Activated naive CD8-positive, alpha-beta T cell treated with anti-CD3 and anti-CD28 coated beads for 36 hours (primary cell): ENCODE measurements at regions not wholly inside any gene's neighbourhood (a gene's known extent, or its start where the extent isn't known, plus 50 kb on each side); places are given as distances from the start of the nearest gene placed in this dataset.

ENCODE experiments used
- DNase-seq: peaks from one replicate; pipeline ENCODE4 v3.0.0; 2021
- H3K27ac Mint-ChIP-seq: one replicate; pipeline ENCODE4 v1.8.0; 2022; ENCODE audit warnings: mild to moderate bottlenecking, moderate library complexity, mixed read lengths
- H3K27me3 Mint-ChIP-seq: one replicate; pipeline ENCODE4 v1.8.0; 2022; ENCODE audit warnings: mild to moderate bottlenecking, mixed read lengths
- H3K36me3 Mint-ChIP-seq: one replicate; pipeline ENCODE4 v1.8.0; 2021; ENCODE audit warnings: mild to moderate bottlenecking, mixed read lengths
- H3K4me1 Mint-ChIP-seq: one replicate; pipeline ENCODE4 v1.8.0; 2021; ENCODE audit warnings: mixed read lengths
- H3K4me3 Mint-ChIP-seq: one replicate; pipeline ENCODE4 v1.8.0; 2022; ENCODE audit warnings: mild to moderate bottlenecking, moderate library complexity, mixed read lengths
- H3K9me3 Mint-ChIP-seq: one replicate; pipeline ENCODE4 v1.8.0; 2022; ENCODE audit warnings: mixed read lengths

DNA sequence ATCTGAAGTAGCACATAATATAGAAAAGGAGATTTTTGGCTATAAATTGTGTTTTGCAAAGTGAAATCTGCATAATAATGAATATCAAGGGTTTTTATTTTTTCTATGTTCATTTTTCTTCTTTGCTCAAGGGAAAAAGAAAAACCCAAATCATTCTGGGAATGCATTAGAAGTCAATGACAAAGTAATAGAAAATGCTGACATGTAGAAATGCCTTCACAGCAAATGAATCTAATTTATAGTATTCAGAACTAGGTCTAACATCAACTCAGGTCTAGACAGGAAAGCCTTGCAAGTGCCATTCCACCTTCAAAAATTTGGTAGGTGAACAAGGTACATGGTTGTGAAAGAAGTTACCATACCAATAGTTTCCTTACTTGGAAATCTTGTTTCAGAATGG, 831.5 kb upstream of the CELF4 start:
- Mint-ChIP-seq H3K4me1 (no peaks in the 10 kb centered on the region), H3K36me3 (no peaks in the 10 kb centered on the region), H3K9me3 (no peaks in the 10 kb centered on the region), H3K27ac (no peak overlapping the region), H3K27me3 (no peaks in the 10 kb centered on the region), H3K4me3 (no peak overlapping the region)
- no peak for DNase-seq

GRCh38 chr18:38386146-38386545, 820.5 kb upstream of the CELF4 start:
- no peaks in the 10 kb centered on the region for H3K27me3 Mint-ChIP-seq
- DNase-seq: no peak
- no peaks in the 10 kb centered on the region for H3K9me3 Mint-ChIP-seq
- H3K27ac Mint-ChIP-seq: no peak overlapping the region
- H3K36me3 Mint-ChIP-seq: no peaks in the 10 kb centered on the region
- H3K4me3 Mint-ChIP-seq: no peak overlapping the region
- H3K4me1 Mint-ChIP-seq: no peaks in the 10 kb centered on the region

DNA sequence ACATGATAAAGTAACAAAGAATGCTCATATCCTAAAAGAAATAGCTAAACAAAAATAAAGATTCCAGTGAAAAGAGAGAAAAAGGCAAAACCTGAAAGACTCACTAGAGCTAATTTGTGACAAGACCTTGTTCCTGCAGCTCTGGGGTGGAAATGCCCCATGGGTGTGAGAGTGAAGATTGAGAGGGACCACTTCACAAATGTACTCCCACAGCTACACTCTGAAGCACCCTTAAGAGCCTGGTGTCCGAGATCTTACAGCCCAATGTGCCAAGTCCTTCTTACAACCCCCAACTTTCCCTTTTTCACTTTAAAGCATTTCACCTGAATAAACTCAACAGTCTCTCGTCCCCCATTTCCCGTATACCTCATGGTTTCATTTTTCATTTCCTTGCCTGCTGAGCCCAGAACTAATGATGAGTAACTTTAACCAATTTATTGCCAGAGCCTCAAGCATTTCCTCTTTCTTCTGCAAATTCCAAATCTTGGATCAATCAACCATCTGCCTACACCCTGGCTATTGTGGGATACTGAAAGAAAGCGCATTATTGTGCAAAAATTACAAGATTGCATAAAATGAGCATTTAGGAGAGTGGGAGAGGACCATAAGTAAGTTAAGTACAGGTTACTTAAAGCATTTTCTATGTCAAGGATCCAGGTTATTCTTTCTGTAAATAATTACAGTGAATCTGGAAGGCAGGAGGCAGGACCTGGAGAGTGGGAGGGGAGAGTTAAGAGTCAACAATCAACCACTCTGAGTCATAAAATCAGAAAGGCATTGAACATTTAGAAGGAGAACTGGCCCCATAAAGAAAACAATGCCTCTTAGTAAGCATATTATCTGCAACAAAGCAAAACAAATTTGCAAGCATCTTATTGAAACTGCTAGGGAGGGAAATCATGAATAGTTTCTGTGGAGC, 804.4 kb upstream of the CELF4 start:
- Mint-ChIP-seq H3K27me3 (peaks cover 5% of the 10 kb centered on the region), H3K27ac (peak overlapping the region; percentile 46), H3K9me3 (no peaks in the 10 kb centered on the region), H3K4me1 (peaks cover 8% of the 10 kb centered on the region), H3K4me3 (no peak overlapping the region), H3K36me3 (no peaks in the 10 kb centered on the region)
- DNase-seq: no peak

GRCh38 chr18:38368886-38369285, 803.3 kb upstream of the CELF4 start:
- Mint-ChIP-seq H3K9me3 (no peaks in the 10 kb centered on the region), H3K27me3 (peaks cover 5% of the 10 kb centered on the region), H3K4me1 (peaks cover 8% of the 10 kb centered on the region), H3K4me3 (no peak overlapping the region), H3K27ac (no peak overlapping the region), H3K36me3 (no peaks in the 10 kb centered on the region)
- DNase-seq: no peak

DNA sequence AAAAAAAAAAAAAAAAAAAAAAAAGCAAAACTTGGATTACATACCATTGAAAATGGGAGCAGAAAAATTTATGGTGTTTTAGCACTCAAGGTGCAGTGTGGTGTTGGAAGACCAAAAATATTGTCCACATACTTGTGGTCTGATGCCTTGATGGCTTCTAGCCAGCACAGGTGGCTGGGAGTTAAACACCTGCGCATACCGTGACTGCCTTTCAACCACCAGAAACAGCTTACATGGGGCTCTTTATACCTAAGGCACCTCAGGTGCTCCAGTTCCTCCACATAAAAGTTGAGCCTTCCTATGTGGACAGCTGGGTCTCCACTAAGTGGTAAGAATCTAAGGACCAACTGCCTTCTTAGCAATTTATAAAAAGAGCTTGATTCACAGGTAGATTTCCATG, 802.6 kb upstream of the CELF4 start:
- Mint-ChIP-seq H3K27ac (no peak overlapping the region), H3K4me3 (no peak overlapping the region), H3K9me3 (no peaks in the 10 kb centered on the region), H3K36me3 (no peaks in the 10 kb centered on the region), H3K4me1 (peaks cover 8% of the 10 kb centered on the region), H3K27me3 (peaks cover 5% of the 10 kb centered on the region)
- DNase-seq: no peak

DNA sequence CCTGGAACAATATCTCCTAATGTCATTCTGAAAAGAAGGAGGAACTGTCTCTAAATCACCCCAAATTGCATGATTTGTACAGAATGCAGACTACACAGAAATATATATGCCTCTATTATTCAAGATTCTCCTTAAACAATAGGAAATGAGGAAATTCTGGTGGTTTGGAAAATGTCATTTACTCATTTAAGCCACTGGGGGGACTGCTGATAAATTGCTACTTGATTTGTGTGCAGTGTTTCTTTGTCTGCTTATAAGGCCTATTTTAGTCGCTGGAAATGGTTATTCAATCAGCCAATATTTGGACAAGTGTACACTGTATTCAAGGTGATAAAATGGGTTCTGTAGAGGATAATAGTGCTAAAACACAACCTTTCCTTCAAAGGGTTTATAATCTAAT, 801.9 kb upstream of the CELF4 start:
- Mint-ChIP-seq H3K4me1 (peaks cover 8% of the 10 kb centered on the region), H3K27ac (no peak overlapping the region), H3K27me3 (peaks cover 5% of the 10 kb centered on the region), H3K36me3 (no peaks in the 10 kb centered on the region), H3K4me3 (no peak overlapping the region), H3K9me3 (no peaks in the 10 kb centered on the region)
- no peak for DNase-seq

GRCh38 chr18:38362286-38362792, 796.7 kb upstream of the CELF4 start:
- Mint-ChIP-seq H3K36me3 (no peaks in the 10 kb centered on the region), H3K27ac (no peak overlapping the region), H3K9me3 (no peaks in the 10 kb centered on the region), H3K4me1 (no peaks in the 10 kb centered on the region), H3K27me3 (no peaks in the 10 kb centered on the region), H3K4me3 (no peak overlapping the region)
- DNase-seq: no peak

DNA sequence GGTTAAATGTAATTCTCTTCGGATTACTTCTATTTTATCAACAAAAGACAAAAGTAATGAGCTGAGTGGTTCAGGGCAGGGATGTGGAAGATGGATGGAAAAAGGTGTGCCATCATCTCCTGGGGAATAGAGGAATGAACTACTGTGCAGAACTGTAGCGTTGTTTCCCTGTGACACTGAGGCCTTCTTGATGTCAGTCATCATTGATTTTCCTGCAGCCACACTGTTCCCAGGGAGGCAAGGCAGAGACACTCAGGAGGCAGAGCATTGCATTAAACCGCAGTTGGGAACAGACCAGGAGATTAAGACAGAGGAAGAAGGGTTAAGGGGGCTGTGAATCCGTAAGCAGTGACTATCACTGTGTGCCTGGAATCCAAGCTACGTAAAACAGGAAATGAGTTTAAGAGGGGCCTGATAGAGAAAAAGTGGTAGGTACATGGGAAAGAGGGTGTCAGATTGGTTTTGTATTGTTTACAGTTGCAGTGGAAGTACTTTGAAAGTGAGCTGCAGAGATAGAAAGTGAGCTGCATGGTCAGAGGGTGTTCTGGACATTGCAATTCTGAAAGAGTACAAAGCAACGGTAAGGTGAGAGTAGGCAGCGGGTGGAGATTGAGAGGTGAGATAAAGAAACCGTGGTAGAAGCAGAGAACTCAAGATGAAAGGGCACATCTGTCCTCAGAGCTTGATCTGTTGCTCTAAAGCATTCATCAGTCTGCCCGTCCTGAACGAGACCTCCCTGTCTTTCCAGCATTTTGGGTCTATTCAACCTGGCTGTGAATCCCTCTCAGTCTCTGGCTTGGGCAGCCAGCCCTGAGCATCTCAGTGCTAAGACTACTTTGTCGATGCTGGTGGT, 793.4 kb upstream of the CELF4 start:
- no peaks in the 10 kb centered on the region for H3K27me3 Mint-ChIP-seq
- H3K4me3 Mint-ChIP-seq: no peak overlapping the region
- no peak for DNase-seq
- no peaks in the 10 kb centered on the region for H3K4me1 Mint-ChIP-seq
- no peaks in the 10 kb centered on the region for H3K9me3 Mint-ChIP-seq
- H3K27ac Mint-ChIP-seq: no peak overlapping the region
- no peaks in the 10 kb centered on the region for H3K36me3 Mint-ChIP-seq

GRCh38 chr18:38353149-38353548, 787.6 kb upstream of the CELF4 start:
- H3K4me1 Mint-ChIP-seq: no peaks in the 10 kb centered on the region
- H3K27me3 Mint-ChIP-seq: no peaks in the 10 kb centered on the region

GRCh38 chr18:38350141-38350540, 784.5 kb upstream of the CELF4 start:
- H3K9me3 Mint-ChIP-seq: no peaks in the 10 kb centered on the region
- no peak for DNase-seq
- H3K36me3 Mint-ChIP-seq: no peaks in the 10 kb centered on the region
- H3K4me1 Mint-ChIP-seq: no peaks in the 10 kb centered on the region
- H3K27ac Mint-ChIP-seq: no peak overlapping the region
- no peak overlapping the region for H3K4me3 Mint-ChIP-seq
- no peaks in the 10 kb centered on the region for H3K27me3 Mint-ChIP-seq

More at GRCh38 chr18:38353149-38353548, 787.6 kb upstream of the CELF4 start:
- Mint-ChIP-seq H3K9me3 (no peaks in the 10 kb centered on the region), H3K36me3 (no peaks in the 10 kb centered on the region), H3K4me3 (no peak overlapping the region), H3K27ac (no peak overlapping the region)
- no peak for DNase-seq

DNA sequence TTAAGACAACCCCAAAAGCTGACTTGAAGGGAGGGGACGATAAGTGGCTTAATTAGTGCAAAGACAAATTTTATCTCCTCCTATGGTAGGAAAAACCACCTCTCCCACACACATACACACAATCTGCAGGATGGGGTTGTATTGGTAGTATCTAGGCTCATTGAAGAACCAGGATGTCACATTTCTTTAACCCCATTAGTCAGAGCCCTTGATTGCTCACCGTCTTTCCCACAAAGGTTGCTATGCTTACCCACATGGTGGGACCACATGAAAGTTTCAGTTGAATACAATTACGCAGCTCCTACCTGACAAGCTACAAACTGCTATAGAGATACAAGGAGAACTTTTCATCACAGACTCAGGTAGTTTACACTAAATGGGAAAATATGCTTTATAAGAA, 765.0 kb upstream of the CELF4 start:
- Mint-ChIP-seq H3K36me3 (no peaks in the 10 kb centered on the region), H3K27me3 (no peaks in the 10 kb centered on the region), H3K4me3 (no peak overlapping the region), H3K4me1 (peaks cover 3% of the 10 kb centered on the region), H3K9me3 (no peaks in the 10 kb centered on the region), H3K27ac (no peak overlapping the region)
- peak; percentile 2 for DNase-seq

GRCh38 chr18:38329145-38329544, 763.5 kb upstream of the CELF4 start:
- H3K36me3 Mint-ChIP-seq: no peaks in the 10 kb centered on the region
- H3K27ac Mint-ChIP-seq: no peak overlapping the region
- H3K4me3 Mint-ChIP-seq: no peak overlapping the region
- no peaks in the 10 kb centered on the region for H3K27me3 Mint-ChIP-seq
- H3K4me1 Mint-ChIP-seq: peaks cover 3% of the 10 kb centered on the region
- H3K9me3 Mint-ChIP-seq: no peaks in the 10 kb centered on the region
- DNase-seq: no peak

- Mint-ChIP-seq H3K27me3 (no peaks in the 10 kb centered on the region), H3K4me1 (no peaks in the 10 kb centered on the region)
These were observed 756.6 kb upstream of the CELF4 start for GRCh38 chr18:38322206-38322605.

DNA sequence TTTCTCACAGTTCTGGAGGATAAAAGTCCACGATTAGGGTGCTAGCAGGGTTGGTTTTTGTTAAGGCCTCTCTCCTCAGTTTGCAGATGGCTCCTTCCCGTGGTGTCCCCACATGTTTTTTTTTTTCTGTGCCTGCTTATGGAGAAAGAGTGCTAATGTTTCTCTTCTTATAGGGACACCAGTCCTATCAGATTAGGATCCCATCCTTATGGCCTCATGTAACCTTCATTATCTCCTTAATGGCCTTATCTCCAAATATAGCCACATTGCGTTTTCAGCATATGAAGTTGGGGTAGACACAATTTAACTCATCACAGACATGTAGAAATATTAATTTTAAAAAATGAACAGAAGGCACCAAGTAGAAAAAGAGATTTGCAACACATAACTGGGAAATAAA, 755.7 kb upstream of the CELF4 start:
- Mint-ChIP-seq H3K4me1 (no peaks in the 10 kb centered on the region), H3K27ac (no peak overlapping the region), H3K36me3 (no peaks in the 10 kb centered on the region), H3K9me3 (no peaks in the 10 kb centered on the region), H3K4me3 (no peak overlapping the region), H3K27me3 (no peaks in the 10 kb centered on the region)
- no peak for DNase-seq

More at GRCh38 chr18:38322206-38322605, 756.6 kb upstream of the CELF4 start:
- Mint-ChIP-seq H3K4me3 (no peak overlapping the region), H3K9me3 (no peaks in the 10 kb centered on the region), H3K27ac (no peak overlapping the region), H3K36me3 (no peaks in the 10 kb centered on the region)
- no peak for DNase-seq

DNA sequence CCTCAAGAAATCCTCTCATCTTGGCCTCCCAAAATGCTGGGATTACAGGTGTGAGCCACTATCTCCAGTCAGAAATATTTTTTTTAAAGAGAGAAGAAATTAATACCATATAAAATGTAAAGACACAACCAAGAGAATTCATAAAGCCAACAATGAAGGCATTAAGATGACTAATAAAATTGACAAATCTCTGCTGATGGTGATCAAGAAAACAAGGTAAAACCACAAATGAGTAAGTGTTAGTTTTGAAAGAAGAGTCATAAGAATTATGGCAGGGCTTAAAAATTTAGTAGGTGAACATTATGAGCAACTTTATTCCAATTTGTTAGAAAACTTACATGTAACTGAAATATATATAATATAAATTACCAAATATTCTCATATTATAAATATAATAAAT, 752.8 kb upstream of the CELF4 start:
- no peak for DNase-seq
- Mint-ChIP-seq H3K4me3 (no peak overlapping the region), H3K36me3 (no peaks in the 10 kb centered on the region)

More for the DNA sequence above, 752.8 kb upstream of the CELF4 start:
- Mint-ChIP-seq H3K27ac (no peak overlapping the region), H3K27me3 (peaks cover 3% of the 10 kb centered on the region), H3K9me3 (no peaks in the 10 kb centered on the region), H3K4me1 (no peaks in the 10 kb centered on the region)
